PC-9 (cell line): ENCODE measurements at regions not wholly inside any gene's neighbourhood (a gene's known extent, or its start where the extent isn't known, plus 50 kb on each side); places are given as distances from the start of the nearest gene placed in this dataset.

Source experiments
- EZH2 ChIP-seq: fragments of 200-600 bp; sonication (generic); IDR thresholded peaks from 2 replicates; pipeline ENCODE4 v1.8.0; 2017; ENCODE audit warnings: antibody characterized with exemption, low read depth
- TF ChIP-seq, protein P1 (sequence below): fragments of 200-600 bp; sonication (generic); conservative IDR thresholded peaks from 2 replicates; pipeline ENCODE4 v1.6.1; 2017; ENCODE audit warnings: mixed run types, antibody characterized with exemption, mild to moderate bottlenecking, moderate library complexity

DNA sequence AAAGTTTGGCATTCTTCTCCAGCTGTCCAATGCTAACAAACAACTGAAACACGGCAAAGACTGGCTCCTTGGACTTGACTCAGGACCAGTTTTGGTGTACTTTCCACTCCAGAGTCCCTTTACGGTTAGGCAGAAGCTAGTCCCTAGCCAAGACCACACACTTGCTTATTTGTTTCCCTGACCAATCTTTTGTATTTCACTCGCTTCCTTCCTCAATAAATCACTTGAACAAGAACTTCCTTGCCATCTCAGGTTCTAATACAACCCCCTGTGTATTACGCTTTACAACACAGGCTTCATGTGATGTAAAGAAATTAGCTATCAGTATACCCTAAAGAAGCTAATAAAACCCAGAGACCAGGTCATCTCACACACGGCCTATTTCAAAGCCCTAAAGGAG is 947.5 kb upstream of the CTNND2 start:
- TF ChIP-seq, protein P1, sequence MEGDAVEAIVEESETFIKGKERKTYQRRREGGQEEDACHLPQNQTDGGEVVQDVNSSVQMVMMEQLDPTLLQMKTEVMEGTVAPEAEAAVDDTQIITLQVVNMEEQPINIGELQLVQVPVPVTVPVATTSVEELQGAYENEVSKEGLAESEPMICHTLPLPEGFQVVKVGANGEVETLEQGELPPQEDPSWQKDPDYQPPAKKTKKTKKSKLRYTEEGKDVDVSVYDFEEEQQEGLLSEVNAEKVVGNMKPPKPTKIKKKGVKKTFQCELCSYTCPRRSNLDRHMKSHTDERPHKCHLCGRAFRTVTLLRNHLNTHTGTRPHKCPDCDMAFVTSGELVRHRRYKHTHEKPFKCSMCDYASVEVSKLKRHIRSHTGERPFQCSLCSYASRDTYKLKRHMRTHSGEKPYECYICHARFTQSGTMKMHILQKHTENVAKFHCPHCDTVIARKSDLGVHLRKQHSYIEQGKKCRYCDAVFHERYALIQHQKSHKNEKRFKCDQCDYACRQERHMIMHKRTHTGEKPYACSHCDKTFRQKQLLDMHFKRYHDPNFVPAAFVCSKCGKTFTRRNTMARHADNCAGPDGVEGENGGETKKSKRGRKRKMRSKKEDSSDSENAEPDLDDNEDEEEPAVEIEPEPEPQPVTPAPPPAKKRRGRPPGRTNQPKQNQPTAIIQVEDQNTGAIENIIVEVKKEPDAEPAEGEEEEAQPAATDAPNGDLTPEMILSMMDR, result no peak
- no peak for TF ChIP-seq EZH2
